HG03354 (cell line): ENCODE measurements at regions not wholly inside any gene's neighbourhood (a gene's known extent, or its start where the extent isn't known, plus 50 kb on each side); places are given as distances from the start of the nearest gene placed in this dataset.

Source experiments
- ATAC-seq: cut with Tn5 transposase; IDR thresholded peaks from one replicate; pipeline ENCODE4 v1.9.1; 2021; ENCODE audit warnings: mild to moderate bottlenecking; ENCODE audit not compliant: unreplicated experiment, poor library complexity, severe bottlenecking

DNA sequence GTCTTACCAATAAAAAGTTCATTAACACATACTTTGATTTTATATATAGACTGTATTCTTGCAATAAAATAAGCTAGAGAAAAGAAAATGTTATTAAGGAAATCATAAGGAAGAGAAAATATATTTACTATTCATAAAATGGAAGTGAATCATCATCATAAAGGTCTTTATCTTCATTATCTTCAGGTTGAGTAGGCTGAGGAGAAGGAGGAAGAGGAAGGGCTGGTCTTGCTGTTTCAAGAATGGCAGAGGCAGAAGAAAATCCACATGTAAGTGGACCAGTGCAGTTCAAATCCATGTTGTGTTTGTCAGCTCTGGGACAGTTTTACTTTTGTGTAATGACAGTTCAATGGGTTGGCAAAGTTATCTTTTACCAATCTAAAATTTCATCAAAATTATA is 609.1 kb upstream of the ANKRD30A start:
- no peak for ATAC-seq

DNA sequence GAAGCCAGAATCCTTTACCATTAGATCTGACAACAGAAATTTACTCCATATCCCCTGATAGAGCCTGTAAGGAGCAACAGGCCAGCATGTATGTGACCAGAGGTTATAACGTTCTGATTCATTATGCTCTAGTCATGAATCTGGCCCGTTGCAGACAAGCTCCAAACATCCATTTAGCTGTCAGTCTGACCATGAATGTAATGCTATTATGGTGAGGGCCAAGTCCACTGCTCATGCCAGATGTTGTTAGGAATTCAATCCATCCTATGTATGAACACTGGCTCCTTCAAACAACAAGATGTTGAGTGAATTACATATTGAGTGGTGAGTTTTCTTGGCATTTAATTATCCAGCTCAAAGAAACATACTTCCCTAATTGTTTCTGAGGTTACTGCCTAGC is 610.1 kb upstream of the ANKRD30A start:
- no peak for ATAC-seq

DNA sequence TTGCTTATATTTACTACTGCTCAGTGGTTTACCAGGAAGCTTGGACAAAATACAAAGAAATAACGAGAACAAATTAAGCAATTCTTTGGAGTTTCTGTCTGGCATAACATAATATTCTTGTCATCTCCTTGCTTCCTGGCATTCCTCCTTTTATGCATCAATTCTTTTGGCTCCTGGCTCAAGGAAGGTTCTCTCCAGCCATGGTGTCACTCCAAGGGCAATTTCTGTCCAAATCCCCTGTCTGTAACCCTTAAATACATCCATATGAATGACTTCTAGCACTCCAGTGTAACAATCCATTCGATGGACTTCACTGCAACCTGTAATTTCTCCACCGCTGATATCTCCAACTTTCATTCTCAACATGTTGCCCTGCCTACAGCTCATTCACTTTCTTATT is 617.7 kb upstream of the ANKRD30A start:
- ATAC-seq, result no peak

DNA sequence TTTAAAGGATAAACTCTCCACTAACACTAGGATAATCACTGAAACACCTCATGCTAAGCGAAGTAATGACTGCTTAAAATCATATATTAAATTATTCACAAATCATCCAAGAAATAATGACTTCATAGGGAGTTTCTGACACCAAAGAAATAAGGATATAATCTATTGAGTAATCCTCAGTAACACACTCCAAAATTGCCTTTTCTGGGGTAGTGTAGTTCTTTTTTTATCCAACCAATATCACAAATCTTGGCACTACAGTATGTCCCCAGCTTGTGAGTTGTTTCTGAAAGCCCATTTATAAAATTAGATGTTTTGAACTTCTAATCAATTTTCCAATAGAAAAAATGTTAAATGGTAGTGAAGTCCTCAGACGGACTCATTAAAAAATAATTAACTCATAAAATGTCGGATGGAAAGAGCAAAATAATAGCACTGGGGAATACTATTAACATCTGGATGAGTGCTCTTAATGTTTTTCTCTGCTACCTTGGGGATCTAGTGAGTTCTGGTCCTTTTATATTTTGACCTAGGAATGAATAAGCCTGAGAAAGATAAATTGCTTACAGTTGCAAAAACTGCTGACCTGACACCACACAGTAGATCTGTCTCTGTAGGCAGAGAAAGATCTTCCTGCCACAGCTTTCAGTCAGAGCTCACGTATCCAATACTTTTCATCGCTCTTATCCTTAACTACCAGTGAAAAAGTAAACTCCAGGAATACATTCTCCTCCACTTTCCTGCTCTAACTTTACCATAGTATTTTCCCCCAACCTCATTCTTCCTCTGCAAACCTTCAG is 618.5 kb upstream of the ANKRD30A start:
- ATAC-seq, result no peak

DNA sequence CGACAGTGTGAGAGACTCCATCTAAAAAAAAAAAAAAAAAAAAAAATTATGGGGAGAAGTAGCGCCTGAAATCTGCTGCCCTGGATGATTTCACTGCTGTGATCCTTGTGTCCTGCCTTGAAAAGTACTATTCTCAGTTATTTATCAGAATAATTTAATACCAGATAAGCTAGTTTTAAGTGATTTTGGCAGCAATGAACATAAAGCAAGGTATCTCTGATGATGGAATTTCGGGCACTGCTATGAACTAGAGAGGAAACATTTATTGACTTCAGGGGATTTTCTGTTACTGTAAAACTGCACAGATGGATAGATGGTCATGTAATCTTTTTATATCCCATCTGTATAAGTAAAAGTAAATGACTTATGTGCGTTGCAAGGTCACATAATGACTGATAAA is 619.1 kb upstream of the ANKRD30A start:
- ATAC-seq, result no peak

DNA sequence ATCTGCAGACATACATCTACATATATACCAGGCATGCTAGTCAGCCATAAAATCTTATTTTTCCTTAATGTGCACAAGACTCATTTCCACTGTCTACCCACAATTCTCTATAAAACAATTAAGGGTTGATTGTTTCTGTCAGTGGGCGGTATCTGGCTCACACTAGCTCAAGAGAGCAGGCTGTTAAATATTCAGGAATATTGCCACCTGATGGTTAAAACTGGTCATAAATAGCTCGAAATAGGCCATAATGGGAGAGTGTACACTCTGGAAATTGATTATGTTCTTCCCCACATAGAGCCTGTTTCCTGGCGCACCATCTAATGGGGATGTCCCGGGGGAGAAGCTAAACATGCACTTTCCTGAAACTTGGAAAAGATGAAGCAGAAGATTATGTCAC is 620.6 kb upstream of the ANKRD30A start:
- ATAC-seq, result no peak

DNA sequence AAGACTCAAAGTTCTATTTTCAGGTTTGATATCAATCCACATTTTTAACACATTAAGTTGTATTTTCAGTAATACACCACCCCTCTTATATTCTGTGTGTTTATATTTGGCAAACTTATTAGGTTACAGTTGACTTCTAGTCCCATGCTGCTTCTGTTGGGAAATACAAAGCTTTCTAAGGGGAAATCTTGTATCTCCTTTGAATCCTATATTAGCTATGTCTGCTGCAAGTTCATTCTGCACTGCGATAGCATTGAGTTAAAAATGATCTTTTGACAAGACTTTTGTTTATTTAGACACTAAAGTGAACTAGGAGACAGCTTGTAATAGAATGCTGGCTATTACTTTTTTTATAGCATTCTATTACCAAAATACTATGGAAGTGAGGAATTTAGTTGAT is 625.1 kb upstream of the ANKRD30A start:
- no peak for ATAC-seq

DNA sequence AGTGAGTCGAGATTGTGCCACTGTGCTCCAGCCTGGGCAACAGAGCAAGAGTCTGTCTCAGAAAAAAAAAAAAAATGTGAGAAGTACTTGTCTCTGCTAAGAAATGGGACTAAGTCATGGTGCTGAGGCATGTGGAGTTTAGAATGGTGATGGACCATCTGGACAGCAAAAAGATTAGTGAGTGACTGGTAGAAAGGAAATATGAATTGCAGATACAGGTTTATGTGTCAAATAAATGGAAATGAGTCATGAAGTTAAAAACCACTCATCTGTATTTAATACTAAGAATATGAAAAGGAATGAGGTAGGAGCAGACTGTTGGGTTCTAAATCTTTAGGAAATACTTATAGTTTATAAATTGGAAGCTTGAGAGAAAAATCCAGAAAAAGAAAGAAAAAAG is 625.7 kb upstream of the ANKRD30A start:
- ATAC-seq, result no peak

DNA sequence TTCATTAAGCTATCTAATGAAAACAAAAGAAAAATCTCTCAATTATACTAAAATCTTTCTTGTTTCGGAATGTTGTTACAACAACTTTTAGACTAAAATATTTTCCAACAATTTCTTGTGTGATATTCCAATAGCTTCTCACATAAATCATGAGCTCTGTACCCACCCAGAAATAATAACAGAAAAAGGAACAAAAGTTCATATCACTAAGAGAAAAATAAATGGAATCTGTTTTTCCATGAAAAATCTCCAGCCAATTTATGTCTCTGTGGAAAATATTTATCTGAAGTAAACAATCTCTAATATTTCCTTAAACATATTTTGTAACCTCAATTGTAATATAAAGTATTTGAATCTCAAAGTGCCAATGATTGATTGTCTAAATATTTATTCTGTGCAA is 628.6 kb upstream of the ANKRD30A start:
- no peak for ATAC-seq

DNA sequence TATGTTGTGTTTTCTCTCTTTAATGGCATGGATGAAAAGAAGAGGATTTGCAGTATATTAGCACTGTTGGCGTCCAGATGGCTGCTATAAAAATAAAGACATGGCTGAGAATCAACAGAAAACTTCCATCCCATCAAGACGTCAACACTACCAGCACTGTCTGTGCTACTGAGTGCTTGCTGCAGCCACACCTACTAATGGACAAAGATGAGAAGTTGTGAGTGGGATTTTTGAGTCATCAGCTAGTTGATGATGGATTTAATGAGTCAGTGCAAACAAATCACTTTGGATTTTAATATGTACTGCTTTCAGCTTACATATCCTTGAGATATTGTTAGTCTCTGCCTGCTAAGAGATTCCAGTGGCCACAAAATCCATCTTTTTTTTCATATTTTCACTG is 631.0 kb upstream of the ANKRD30A start:
- ATAC-seq, result no peak

DNA sequence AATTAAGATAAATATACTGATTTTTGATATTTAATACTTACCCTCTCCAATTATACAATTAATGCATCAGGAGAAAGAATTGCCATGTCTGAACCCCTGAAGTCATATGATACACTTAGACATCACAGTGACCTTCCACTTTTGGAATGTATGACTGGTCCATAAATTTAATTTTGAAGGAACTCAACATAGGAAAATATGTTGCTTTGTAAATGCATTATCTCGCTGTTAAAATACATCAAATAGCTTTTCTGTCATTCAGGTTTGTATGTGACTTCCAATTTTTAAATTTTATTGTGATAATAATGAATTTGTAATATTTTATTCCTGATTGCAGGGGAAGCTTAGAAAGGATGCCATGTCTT is 631.9 kb upstream of the ANKRD30A start:
- ATAC-seq, result no peak

DNA sequence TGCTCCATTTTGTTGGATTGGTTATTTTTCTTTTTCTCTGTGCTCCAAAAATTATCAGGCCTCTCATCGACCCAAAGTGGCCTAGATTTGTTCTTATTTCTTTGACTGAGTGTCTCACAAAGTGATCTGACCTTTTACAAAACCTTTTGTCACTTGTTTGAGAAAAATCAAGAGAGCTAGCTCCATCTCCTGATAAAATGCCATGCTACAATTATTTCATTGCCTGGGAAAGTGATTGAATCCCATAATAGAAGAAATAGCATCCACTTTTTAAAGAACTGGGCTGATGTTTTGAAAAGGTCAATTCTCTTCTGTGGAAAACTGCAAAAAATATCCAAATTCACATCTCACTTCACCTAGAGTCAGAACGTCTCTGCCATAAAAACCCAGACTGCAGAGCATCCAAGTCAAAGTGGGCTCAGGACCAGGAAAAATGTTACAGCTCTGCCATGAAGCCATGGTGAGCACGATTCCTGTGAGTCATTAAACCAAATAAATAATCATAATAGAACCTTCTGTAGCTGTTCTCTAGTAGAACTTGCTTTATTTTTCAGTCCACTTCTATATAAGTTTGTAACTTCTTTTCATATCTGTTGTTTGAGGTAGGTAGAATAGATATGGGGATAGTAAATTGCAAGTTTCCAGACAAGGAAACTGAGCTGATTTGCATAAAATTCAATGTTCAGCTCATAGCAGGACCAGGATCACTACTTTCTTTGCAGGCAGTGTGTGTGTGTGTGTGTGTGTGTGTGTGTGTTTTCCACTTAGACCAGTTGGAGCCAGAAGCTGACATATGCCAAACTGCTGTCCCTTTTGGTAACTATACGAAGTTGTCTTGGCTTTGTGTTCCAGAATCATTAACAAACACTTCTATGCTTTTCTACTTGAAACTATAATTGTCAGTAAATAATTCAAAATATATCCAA is 632.5 kb upstream of the ANKRD30A start:
- no peak for ATAC-seq

DNA sequence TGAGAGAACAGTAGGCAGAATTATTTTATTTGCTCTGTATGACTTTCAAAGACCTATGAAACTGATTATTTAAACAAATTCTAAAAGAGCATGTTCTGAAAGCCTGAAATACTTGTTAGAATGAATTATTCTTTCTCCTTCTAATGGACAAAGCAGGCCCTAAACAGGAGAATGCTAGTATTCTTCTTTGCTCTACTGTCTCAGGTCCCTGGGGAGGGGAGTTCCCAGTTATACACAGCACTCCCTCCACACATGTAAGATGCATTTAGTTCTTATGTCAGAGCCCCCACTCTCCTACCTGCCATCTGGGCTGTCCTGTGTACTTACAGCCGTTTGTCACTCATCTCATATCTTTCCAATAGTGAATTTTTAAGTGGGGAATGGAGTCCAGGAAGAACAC is 633.5 kb upstream of the ANKRD30A start:
- no peak for ATAC-seq

DNA sequence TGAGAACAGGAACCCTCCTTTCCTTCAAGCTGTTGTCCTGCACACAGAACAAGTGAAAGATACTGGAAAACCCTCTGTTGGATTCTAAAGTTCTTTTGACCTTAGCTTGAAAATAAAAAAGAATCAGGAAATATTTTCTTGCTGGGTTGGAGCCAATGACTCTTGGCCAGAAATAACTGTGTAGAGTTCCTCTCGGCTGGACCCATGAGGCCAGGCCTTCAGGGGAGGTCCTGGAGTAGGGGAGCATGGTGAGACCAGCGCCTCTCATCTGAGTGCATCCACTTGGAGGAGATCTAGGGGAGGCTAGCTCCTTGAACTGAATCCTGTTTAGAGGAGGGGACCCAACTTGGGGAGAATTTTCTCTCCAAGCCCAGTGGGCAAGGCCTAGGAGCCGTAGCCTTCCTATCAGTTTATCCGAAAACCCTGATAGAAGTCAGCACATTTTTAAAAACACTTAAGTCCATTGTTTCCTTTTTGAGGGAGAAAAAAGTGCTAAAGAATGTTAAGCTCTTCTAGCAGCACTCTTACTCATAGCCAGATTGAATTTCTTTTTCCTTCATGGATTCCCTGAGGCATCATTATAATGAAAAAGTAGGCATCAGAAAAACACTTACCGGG is 635.7 kb upstream of the ANKRD30A start:
- no peak for ATAC-seq

DNA sequence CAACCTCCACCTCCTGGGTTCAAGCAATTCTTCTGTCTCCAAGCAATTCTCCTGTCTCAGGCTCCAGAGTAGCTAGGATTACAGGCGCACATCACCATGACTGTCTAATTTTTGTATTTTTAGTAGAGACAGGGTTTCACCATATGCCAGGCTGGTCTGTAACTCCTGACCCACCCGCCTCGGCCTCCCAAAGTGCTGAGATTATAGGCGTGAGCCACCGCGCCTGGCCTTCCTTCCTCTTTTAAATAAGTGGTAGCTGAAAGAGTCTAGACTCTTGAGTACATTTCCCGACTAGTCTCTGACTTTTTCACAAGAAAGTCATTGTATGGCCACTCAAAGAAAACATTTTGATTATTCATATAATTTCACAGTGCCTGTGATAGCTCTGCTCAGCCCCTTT is 636.2 kb upstream of the ANKRD30A start:
- ATAC-seq, result no peak

DNA sequence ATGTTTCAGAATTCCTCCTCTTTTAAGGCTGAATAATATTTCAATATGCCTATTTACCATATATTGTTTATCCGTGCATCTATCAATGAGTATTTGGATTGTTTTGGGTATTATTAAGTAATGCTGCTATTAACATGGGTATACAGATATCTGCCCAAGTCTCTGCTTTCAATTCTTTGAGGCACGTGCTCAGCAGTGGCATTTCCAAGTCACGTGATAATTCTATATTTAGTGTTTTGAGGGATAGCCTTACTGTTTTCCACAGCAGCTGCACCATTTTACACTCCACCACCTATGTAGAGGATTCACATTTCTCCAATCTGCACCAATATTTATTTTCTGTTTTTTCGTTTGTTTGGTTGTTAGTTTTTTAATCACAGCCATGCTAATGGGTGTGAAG is 636.8 kb upstream of the ANKRD30A start:
- no peak for ATAC-seq

DNA sequence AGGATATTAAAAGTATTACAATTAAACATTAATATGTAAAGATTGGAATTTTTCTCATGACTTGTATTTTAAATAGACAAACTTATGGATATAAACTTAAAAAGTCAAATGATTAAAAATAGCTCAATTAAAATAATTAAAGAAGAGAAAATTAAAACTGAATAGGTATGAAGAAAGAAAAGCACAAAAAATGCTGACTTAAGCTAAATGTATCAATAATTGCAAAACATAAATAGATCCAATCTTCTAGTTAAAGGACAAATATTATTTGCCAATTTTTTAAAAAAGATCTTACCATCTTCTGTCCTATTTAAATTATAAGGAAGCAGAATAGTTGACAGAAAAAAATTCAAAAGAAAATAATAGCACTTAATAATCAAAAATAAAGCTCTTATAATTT is 646.3 kb upstream of the ANKRD30A start:
- no peak for ATAC-seq

DNA sequence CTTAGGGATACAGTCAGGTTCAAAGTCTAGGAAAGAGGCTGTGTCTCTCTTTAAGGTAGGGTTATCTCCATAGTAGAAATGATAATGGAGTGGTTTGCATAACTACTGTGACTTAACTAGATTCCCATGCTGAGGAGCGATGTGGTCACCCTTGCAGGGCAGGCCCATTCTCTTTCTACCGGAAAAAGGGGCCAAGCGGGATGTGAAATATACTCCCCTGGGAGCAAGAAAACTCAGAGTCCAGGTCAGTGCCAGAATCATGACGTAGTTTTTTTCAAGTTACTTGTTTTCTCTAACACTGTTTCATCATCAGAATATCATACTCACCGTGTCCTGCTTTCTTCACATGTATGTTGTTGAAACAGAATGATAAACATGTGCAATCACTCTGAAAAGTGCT is 649.0 kb upstream of the ANKRD30A start:
- no peak for ATAC-seq

DNA sequence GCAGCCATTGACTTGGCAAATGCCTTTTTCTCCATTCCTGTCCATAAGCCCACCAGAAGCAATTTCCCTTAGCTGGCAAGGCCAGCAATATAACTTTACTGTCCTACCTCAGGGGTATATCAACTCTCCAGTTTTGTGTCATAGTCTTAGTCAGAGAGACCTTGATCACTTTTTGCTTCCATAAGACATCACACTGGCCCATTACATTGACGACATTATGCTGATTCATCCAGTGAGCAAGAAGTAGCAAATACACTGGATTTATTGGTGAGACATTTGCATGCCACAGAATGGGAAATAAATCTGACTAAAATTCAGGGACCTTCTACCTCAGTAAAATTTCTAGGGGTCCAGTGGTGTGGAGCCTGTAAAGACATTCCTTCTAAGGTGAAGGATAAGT is 649.7 kb upstream of the ANKRD30A start:
- ATAC-seq, result no peak

DNA sequence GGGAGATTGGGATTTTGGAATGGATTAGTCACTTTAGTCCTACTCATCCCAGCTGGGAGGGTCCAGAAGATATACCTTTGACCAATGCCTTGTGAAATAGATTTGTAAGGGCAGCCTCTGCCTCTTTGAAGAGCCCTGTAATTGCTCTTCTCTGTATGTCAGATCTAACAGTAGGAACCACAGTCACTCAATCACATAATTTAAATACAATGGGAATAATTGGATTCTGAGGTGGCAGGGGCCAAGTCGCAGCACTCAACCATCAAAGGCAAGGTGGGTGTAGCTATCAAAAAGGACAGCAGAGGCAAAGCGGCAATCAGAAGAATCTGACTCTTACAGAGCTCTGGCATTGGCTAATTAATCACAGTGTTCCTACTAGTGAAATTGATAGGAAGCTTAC is 650.9 kb upstream of the ANKRD30A start:
- no peak for ATAC-seq

DNA sequence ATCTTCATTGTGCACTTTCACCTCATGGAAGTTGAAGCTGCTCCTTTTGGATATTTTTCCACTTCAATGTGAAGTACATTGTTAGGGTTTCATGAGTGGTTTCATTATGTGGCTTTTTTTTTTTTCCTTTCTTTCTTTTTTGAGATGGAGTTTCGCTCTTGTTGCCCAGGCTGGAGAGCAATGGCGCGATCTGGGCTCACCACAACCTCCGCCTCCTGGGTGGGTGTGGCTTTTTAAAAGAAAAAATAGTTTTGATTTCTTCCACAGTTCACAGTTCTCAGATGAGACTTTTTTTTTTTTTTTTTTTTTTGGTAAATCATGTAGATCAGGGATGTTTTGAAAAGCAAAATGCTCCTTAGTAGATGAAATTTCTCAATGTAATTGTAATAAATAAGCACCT is 652.3 kb upstream of the ANKRD30A start:
- no peak for ATAC-seq
